Nephron (organoid): ENCODE measurements at regions not wholly inside any gene's neighbourhood (a gene's known extent, or its start where the extent isn't known, plus 50 kb on each side); places are given as distances from the start of the nearest gene placed in this dataset.
"Not testable (repeated sequence)": the region's sequence is repeated elsewhere in the genome, so short reads cannot be mapped to it uniquely, and the experiment has no call there.

Source experiments
- H3K27ac Mint-ChIP-seq, 3 experiments: 2 replicates each; pipeline ENCODE4 v1.8.0; 2020; ENCODE audit warnings: mixed read lengths in 3 of 3, mild to moderate bottlenecking in 2 of 3, moderate library complexity in 1 of 3
- H3K27me3 Mint-ChIP-seq: 2 replicates; pipeline ENCODE4 v1.8.0; 2021; ENCODE audit warnings: low read depth, mild to moderate bottlenecking, moderate library complexity, mixed read lengths
- H3K36me3 Mint-ChIP-seq: 2 replicates; pipeline ENCODE4 v1.8.0; 2020; ENCODE audit warnings: low read depth, mixed read lengths
- H3K4me1 Mint-ChIP-seq: 2 replicates; pipeline ENCODE4 v1.8.0; 2020; ENCODE audit warnings: mixed read lengths
- H3K4me3 Mint-ChIP-seq, 3 experiments: 2 replicates each; pipeline ENCODE4 v1.8.0; 2020; ENCODE audit warnings: mild to moderate bottlenecking in 3 of 3, mixed read lengths in 3 of 3, moderate library complexity in 2 of 3
- H3K9me3 Mint-ChIP-seq: 2 replicates; pipeline ENCODE4 v1.8.0; 2020; ENCODE audit warnings: mixed read lengths
- TF ChIP-seq, protein P1 (sequence below), 3 experiments: fragments of 200-600 bp; sonication (generic); IDR thresholded peaks; one replicate each; pipeline ENCODE4 v1.5.0; 2021; ENCODE audit warnings: antibody characterized with exemption in 3 of 3; ENCODE audit not compliant: unreplicated experiment in 3 of 3

DNA sequence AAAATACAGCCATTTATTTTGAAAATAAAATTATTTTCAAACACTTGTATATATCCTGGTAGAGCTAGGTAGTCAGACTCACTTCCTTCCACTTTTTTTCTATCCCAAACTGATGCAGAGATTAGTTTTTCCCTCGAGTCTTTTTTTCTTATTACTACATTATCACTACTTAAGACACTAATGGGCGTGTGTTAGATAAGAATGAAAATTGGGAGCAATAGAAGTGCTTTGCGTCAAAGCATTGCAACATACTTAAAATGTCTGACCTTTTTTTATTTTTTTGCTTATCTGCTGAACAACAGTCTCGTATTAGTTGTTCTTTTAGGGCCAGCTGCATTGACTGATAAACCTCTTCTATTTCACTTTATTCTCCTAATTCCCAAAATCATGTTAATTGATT lies 1278.7 kb downstream of the CDH12 start:
- Mint-ChIP-seq H3K4me3 (no peak overlapping the region), H3K27ac (peak overlapping the region in 1 of 3 experiments; percentile 42), H3K27me3 (no peaks in the 10 kb centered on the region), H3K4me1 (peaks cover 6% of the 10 kb centered on the region), H3K9me3 (peaks cover 4% of the 10 kb centered on the region), H3K36me3 (peaks cover 5% of the 10 kb centered on the region)
- TF ChIP-seq, protein P1, sequence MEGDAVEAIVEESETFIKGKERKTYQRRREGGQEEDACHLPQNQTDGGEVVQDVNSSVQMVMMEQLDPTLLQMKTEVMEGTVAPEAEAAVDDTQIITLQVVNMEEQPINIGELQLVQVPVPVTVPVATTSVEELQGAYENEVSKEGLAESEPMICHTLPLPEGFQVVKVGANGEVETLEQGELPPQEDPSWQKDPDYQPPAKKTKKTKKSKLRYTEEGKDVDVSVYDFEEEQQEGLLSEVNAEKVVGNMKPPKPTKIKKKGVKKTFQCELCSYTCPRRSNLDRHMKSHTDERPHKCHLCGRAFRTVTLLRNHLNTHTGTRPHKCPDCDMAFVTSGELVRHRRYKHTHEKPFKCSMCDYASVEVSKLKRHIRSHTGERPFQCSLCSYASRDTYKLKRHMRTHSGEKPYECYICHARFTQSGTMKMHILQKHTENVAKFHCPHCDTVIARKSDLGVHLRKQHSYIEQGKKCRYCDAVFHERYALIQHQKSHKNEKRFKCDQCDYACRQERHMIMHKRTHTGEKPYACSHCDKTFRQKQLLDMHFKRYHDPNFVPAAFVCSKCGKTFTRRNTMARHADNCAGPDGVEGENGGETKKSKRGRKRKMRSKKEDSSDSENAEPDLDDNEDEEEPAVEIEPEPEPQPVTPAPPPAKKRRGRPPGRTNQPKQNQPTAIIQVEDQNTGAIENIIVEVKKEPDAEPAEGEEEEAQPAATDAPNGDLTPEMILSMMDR (IDR thresholded peaks at IDR 0.05; ENCODE audit: unreplicated experiment in 3 of 3), result no peak

DNA sequence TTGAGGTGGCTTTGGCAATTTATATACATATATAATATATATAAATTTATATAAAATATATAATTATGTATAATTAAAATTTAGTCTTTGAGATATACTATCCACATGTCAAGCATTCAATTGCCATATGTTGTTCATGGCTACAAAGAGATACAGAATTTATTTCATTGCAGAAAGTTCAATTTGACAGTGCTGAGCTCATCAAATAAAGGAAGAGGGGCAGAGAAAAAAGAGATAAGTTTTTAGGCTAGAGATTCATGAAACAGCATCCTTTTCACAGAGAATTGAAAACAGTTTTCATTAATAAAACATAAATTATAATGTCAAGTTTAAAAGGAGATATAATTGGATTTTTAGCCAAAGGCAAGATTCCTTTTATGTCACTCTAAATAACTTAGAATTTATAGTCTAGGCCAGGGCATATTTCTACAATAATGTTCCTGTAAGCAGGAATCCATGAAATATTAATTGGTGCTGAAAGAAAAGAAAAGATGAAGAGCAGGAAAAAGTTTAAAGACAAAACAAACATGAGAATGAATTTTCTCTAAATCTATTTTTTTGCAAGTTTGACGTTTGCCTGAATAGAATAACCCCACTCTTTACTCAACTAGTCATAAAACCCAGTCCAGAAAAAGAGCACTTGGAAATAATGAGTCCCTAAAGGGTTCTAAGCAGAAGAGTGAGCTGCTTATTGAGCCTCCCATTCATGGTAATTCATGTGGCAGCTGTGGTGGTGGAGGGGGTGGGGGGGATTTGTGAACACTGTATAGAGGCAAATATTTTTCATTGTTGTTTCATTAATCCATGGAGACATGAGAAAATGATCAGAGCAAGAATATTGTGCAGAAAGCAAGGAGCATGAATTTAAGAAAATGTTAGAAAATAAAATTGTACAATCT lies 1279.5 kb downstream of the CDH12 start:
- TF ChIP-seq, protein P1 (IDR thresholded peaks at IDR 0.05; ENCODE audit: unreplicated experiment in 3 of 3), result no peak
- H3K4me1 Mint-ChIP-seq, result peaks cover 6% of the 10 kb centered on the region
- H3K9me3 Mint-ChIP-seq, result peaks cover 3% of the 10 kb centered on the region
- H3K36me3 Mint-ChIP-seq, result peaks cover 3% of the 10 kb centered on the region
- H3K4me3 Mint-ChIP-seq, result no peak overlapping the region
- H3K27me3 Mint-ChIP-seq, result no peaks in the 10 kb centered on the region
- peak overlapping the region in 1 of 3 experiments; percentile 42 for H3K27ac Mint-ChIP-seq

DNA sequence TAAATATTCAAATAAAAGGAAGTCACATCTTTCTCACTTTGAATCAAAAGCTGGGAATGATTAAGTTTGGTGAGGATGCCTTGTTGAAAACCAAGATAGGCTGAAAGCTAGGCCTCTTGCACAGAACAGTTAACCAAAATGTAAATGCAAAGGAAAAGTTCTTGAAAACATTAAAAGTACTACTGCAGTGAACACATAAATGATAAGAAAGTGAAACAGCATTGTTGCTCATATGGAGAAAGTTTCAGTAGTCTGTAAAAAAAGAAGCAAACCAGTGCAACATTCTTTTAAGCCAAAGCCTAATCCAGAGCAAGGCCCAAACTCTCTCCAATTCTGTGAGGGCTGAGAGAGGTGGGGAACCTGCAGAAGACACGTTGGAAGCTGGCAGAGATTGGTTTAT lies 1281.9 kb downstream of the CDH12 start:
- not testable (repeated sequence) for H3K9me3 Mint-ChIP-seq, H3K4me1 Mint-ChIP-seq, H3K27ac Mint-ChIP-seq, H3K27me3 Mint-ChIP-seq, H3K4me3 Mint-ChIP-seq, H3K36me3 Mint-ChIP-seq

DNA sequence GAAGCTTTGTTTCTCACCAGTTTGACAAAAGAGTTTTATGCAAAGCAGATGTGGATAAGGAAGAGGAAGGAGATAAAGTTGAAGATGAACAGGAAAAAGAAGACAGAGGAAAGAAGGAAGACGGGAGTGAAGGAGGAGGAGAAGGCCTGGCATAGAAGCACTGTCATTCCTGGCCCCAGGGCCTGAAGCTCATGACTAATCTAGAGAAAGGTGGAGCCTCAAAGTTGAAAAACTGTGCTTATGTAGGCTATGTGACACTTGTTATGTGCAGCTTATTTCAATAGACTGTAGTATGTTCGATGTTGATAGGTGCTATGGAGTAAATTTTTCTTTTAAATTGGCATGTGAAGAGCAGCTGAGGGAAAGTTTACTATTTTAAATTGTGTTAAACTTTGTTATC lies 1294.0 kb downstream of the CDH12 start:
- H3K4me1 Mint-ChIP-seq, H3K27ac Mint-ChIP-seq, H3K4me3 Mint-ChIP-seq, H3K27me3 Mint-ChIP-seq, H3K9me3 Mint-ChIP-seq: not testable (repeated sequence)
- H3K36me3 Mint-ChIP-seq, result peaks cover 12% of the 10 kb centered on the region

DNA sequence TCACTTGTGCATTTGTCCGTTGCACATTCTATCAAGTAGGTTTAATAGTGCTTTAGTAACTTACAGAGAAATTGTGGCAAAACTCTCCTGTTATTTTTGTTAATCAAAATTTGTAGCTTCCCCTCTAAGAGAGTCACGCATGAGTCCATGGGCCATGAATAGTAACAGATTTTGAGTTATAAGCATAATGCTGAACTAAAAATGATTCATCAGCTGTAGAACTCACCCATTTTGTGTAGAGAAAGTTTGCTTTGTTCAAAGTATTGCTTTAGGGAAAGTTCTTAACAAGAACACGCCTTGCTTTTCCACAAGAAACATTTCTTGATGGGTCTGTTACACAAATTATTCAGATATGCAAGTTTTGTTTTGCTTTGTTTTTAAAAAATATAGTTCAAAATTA lies 1300.9 kb downstream of the CDH12 start:
- not testable (repeated sequence) for H3K27me3 Mint-ChIP-seq, H3K4me3 Mint-ChIP-seq, H3K9me3 Mint-ChIP-seq, H3K36me3 Mint-ChIP-seq, H3K4me1 Mint-ChIP-seq, H3K27ac Mint-ChIP-seq

DNA sequence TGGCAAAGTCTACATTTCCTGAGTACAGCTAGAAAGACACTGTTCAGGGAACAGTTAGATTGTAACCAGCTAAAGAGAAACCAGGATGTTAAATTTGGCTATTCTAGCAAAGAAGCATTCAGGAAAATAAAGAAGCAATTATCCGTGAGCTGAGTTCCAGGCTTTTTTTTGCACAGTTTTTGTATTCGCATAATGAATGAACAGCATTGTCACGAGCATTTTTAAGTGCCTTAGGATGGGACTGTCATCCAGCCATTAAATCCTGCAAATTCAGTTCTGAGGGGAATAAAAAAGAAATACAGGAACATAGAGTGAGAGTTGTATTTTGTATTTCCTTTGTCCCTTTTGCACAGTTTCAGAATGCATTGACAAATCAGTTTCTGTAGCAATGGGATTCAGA lies 1302.2 kb downstream of the CDH12 start:
- not testable (repeated sequence) for H3K9me3 Mint-ChIP-seq

DNA sequence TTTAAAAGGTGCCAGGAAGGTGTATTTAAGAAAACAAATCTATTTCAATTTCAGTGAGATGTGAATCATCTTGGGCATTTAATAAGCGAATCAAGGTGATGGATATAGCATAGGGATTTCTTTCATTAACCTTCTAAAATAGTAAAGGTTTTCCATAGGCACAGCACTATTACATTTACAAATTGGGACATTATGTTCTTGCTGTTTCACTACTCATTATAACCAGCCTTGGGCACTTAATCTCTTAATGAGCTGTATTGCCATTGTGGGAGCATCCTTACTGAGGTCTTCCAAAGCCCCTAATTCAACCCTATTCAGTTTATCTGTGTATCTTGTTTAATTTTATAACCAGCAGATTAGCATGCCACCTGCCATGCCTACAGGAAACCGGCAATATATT lies 1305.5 kb downstream of the CDH12 start:
- H3K9me3 Mint-ChIP-seq, H3K36me3 Mint-ChIP-seq, H3K4me1 Mint-ChIP-seq, H3K27me3 Mint-ChIP-seq, H3K27ac Mint-ChIP-seq, H3K4me3 Mint-ChIP-seq: not testable (repeated sequence)

More for the DNA sequence above, 1302.2 kb downstream of the CDH12 start:
- H3K4me1 Mint-ChIP-seq, H3K27me3 Mint-ChIP-seq, H3K27ac Mint-ChIP-seq, H3K4me3 Mint-ChIP-seq, H3K36me3 Mint-ChIP-seq: not testable (repeated sequence)

DNA sequence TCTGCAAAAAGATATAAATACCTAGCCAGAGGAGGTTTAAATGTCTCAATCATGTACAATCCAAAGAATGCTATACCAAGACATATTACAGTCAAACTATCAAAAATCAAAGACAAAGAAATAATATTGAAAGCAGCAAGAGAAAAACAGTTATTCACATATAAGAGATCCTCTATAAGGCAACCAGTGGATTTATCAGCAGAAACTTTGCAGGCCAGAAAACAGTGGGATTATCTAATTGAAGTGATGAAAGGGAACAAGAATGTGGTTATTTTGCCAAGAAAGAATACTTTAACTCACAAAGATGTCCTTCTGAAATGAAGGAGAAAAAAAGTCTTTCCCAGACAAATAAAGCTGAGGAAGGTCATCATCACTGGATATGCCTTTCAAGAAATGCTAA lies 1318.0 kb downstream of the CDH12 start:
- H3K36me3 Mint-ChIP-seq, H3K27ac Mint-ChIP-seq, H3K4me1 Mint-ChIP-seq, H3K27me3 Mint-ChIP-seq, H3K4me3 Mint-ChIP-seq, H3K9me3 Mint-ChIP-seq: not testable (repeated sequence)

DNA sequence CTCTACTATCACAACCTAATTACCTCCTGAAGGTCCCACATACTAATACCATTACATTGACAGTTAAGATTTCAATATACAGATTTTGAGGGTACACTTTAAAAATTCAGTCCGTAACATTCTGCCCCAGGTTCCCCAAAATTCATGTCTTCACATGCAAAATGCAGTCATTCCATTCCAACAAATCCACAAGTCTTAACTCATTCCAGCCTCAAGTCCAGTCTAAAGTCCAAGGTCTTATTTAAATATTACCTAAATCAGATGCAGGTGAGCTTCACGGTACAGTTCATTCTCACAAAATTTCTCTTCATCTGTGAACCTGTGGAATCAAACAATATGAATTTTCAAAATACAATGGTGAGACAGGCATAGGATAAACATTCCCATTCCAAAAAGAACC lies 1332.0 kb downstream of the CDH12 start:
- not testable (repeated sequence) for H3K27me3 Mint-ChIP-seq, H3K36me3 Mint-ChIP-seq, H3K4me1 Mint-ChIP-seq, H3K9me3 Mint-ChIP-seq, H3K4me3 Mint-ChIP-seq
- peak overlapping the region in 1 of 3 experiments; percentile 79 for H3K27ac Mint-ChIP-seq

DNA sequence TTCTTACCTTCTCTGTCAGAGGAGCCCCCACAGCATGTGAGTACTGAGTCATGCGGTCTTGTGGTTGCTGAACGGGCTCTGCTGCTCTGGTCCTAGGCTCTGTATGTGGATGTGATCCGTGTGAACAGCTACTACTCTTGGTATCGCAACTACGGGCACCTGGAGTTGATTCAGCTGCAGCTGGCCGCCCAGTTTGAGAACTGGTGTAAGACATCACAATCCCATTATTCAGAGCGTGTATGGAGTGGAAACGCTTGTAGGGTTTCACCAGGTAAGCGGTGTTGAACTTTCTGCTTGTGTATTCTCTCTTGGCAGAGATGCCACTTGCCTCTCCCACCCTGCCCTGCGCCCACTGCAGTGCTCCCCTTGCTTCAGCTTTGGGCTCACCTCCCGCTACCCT lies 1356.2 kb downstream of the CDH12 start:
- H3K27ac Mint-ChIP-seq, H3K4me1 Mint-ChIP-seq, H3K27me3 Mint-ChIP-seq, H3K4me3 Mint-ChIP-seq, H3K9me3 Mint-ChIP-seq: not testable (repeated sequence)
- peaks cover 25% of the 10 kb centered on the region for H3K36me3 Mint-ChIP-seq

DNA sequence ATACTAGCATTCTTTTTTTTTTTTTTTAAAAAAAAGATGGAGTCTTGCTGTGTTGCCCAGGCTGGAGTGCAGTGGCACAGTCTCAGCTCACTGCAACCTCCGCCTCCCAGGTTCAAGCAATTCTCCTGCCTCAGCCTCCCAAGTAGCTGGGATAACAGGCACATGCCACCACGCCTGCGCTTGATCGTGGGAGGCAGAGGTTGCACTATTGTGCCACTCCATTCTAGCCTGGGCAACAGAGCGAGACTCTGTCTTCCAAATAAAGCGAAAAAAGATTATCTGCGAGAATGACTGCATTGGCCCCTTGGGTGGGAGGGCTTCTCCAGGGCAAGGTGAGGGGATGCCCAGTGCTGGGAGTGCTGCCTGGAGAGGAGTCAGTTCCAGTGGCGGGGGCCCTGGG lies 1357.1 kb downstream of the CDH12 start:
- H3K9me3 Mint-ChIP-seq, H3K4me3 Mint-ChIP-seq, H3K4me1 Mint-ChIP-seq, H3K27me3 Mint-ChIP-seq, H3K27ac Mint-ChIP-seq: not testable (repeated sequence)
- H3K36me3 Mint-ChIP-seq, result peaks cover 20% of the 10 kb centered on the region

DNA sequence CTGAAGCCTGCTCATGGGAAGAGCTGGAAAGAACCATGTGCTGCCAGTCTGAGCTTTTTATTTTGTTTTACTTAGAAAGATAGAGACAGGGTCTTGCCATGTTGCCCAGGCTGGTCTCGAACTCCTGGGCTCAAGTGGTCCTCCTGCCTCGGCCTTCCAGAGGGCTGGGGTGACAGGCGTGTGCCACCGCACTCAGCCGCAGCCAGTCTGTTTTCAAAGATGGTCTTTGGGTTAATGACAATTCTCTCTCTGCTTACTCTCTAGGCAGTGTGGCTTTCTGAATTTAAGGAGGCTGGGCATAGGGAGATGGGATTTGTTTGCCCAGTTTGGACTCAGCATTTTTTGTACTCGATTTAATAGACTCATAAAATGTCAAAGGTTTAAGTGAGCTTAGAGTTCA lies 1357.9 kb downstream of the CDH12 start:
- H3K27ac Mint-ChIP-seq, result not testable (repeated sequence)

DNA sequence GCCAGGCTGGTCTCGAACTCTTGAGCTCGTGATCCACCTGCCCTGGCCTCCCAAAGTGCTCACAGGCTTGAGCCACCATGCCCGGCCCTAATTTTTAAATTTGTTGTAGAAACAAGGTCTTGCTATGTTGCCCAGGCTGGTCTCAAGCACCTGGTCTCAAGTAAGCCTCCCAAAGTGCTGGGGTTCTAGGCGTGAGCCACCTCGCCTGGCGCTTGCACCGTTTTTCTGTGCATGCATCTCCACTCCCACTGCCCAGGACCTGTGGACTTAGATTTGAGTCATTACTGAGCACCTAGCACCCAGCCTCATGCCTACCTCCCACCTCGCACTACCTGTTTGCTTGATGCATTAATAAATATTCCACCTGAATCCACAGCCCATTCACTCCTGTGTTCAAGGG lies 1359.1 kb downstream of the CDH12 start:
- not testable (repeated sequence) for H3K4me1 Mint-ChIP-seq, H3K4me3 Mint-ChIP-seq, H3K27me3 Mint-ChIP-seq, H3K27ac Mint-ChIP-seq, H3K9me3 Mint-ChIP-seq
- H3K36me3 Mint-ChIP-seq, result peaks cover 20% of the 10 kb centered on the region

More for the DNA sequence above, 1357.9 kb downstream of the CDH12 start:
- not testable (repeated sequence) for H3K4me1 Mint-ChIP-seq, H3K9me3 Mint-ChIP-seq, H3K27me3 Mint-ChIP-seq, H3K4me3 Mint-ChIP-seq
- H3K36me3 Mint-ChIP-seq, result peaks cover 20% of the 10 kb centered on the region
